ENCODE measurements at regions not wholly inside any gene's neighbourhood (a gene's known extent, or its start where the extent isn't known, plus 50 kb on each side); places are given as distances from the start of the nearest gene placed in this dataset.
"Not testable (repeated sequence)": the region's sequence is repeated elsewhere in the genome, so short reads cannot be mapped to it uniquely, and the experiment has no call there.

DNA sequence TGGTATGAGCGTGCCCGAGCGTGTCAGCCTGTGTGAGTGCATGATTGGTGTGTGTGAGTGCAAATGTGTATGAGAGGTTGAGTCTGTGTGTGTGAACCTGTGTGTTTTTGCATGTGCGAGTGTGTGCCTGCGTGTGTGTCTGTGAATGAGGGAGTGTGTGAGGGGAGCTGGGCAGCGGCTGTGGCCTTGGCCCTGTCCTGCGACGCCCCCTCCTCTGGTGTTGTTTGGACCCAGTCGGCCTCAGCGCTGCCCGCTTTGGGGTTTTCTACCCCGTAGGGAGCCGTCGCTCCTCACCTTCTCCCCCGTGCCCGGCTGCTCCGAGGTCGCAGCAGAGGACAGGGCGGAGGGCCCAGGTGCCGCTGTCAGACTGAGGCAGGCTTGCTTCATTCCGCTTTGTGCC, 69.0 kb downstream of the TMEM121 start:
- not testable (repeated sequence) for H3K27ac Mint-ChIP-seq, H3K9me3 Mint-ChIP-seq, H3K4me1 Mint-ChIP-seq, H3K36me3 Mint-ChIP-seq, H3K27me3 Mint-ChIP-seq
- H3K4me3 Mint-ChIP-seq: peak overlapping the region; percentile 48
- ATAC-seq: peak; percentile 1

DNA sequence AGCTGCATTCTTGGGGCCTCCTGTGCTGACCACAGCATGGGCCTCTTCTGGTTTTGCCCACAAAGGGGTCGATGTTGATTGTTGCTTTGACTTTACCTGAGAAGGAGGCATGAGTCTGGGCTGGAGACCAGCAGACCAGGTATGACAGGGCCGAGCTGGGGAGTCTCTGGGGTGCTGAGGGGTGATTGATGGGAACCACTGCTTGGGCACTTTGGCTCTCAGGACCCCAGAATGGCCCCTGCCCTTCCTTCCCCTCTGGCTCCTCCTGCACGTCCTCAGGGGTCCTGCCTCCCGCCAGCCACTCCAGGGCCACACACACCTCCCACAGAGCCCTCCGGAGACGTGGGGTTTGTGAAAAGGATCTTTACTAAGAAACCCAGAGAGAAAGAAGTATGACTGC, 70.0 kb downstream of the TMEM121 start:
- H3K27me3 Mint-ChIP-seq, H3K9me3 Mint-ChIP-seq, H3K4me3 Mint-ChIP-seq, H3K36me3 Mint-ChIP-seq, H3K4me1 Mint-ChIP-seq, ATAC-seq: not testable (repeated sequence)
- H3K27ac Mint-ChIP-seq: peak overlapping the region; percentile 54

DNA sequence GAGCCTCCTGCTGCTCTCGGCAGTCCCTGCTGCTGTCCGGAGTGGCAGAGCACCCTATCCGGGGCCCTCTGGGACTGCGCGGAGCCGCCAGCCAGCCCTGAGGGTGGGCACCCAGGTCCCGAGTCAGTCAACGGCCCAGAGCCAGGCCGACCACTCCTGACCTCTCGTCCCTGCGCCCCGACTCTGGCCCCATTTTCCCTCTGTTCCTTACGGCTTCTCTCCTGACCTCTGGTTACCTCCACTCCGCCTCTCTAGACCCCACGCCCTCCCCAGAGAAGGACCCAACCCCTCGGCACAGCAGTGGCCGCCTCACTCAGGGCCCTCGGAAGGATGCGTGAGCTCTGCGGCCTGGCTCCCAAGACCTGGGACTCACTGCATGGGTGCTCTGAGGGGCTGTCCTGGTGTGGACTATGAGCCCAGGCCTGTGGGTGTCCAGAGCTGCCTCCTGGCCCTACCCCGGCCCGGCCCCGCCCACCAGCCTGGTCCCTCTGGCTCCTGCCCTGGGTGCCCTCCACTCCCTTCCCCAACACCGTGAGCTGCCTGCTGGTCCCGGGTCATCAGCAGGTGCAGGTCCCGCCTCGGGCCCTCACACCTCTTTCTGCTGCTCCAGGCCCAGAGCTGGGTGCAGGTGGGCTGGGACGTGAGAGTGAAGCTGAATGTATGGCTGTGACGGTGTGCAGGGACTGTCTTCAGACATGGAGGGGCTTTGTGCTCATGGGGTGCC, 71.8 kb downstream of the TMEM121 start:
- H3K4me3 Mint-ChIP-seq, H3K27ac Mint-ChIP-seq, ATAC-seq, H3K27me3 Mint-ChIP-seq, H3K9me3 Mint-ChIP-seq: not testable (repeated sequence)
- H3K36me3 Mint-ChIP-seq: peaks cover 13% of the 10 kb centered on the region
- H3K4me1 Mint-ChIP-seq: peaks cover 15% of the 10 kb centered on the region

DNA sequence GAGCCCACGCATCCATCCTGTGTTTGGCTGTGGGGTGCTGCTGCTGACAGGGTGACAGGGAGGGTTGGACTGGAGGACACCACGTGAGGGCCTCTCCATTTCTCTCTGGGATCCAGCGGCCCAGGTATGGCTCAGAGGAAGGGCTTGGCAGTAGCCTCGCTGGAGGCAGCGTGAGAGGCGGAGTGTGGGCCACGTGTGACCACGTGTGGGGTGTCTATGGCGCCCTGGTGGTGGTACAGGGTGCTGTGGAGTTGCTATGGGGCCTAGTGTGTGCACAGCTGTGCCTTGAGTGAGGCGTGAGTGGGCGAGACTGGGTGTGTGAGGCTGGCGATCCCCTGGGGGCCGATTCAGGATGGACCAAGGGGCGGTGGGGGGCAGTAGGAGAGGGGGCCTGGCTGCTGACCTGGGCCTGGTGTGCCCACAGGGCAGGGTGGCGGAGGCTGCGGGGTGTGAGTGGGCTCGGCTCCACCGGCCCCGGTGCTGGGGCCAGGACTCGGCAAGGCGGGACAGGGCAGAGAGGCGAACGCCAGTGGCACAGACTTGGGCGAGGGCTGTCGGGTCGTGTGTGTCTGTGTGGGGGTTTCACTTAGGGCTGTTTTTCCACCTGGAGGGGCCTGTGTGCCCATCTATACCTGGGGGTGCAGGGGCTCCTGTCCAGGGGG, 72.7 kb downstream of the TMEM121 start:
- peaks cover 19% of the 10 kb centered on the region for H3K4me1 Mint-ChIP-seq
- not testable (repeated sequence) for H3K27me3 Mint-ChIP-seq, H3K27ac Mint-ChIP-seq, H3K9me3 Mint-ChIP-seq, H3K4me3 Mint-ChIP-seq
- ATAC-seq: peak; percentile 2
- H3K36me3 Mint-ChIP-seq: peaks cover 18% of the 10 kb centered on the region

- Mint-ChIP-seq H3K4me1 (peaks cover 24% of the 10 kb centered on the region), H3K36me3 (peaks cover 23% of the 10 kb centered on the region)
- ATAC-seq: not testable (repeated sequence)
Measured at GRCh38 chr14:105600195-105600938, 74.0 kb downstream of the TMEM121 start.

GRCh38 chr14:105600939-105601359, 74.6 kb downstream of the TMEM121 start:
- peaks cover 23% of the 10 kb centered on the region for H3K36me3 Mint-ChIP-seq
- H3K4me1 Mint-ChIP-seq: peaks cover 30% of the 10 kb centered on the region
- no peak overlapping the region for H3K27ac Mint-ChIP-seq
- H3K27me3 Mint-ChIP-seq: no peaks in the 10 kb centered on the region
- no peaks in the 10 kb centered on the region for H3K9me3 Mint-ChIP-seq
- H3K4me3 Mint-ChIP-seq: no peak overlapping the region
- no peak for ATAC-seq

More at GRCh38 chr14:105600195-105600938, 74.0 kb downstream of the TMEM121 start:
- H3K27ac Mint-ChIP-seq, H3K9me3 Mint-ChIP-seq, H3K4me3 Mint-ChIP-seq, H3K27me3 Mint-ChIP-seq: not testable (repeated sequence)

GRCh38 chr14:105601360-105602242, 75.2 kb downstream of the TMEM121 start:
- Mint-ChIP-seq H3K4me1 (peaks cover 37% of the 10 kb centered on the region), H3K27ac (peak overlapping the region; percentile 90)

GRCh38 chr14:105602243-105602750, 75.9 kb downstream of the TMEM121 start:
- Mint-ChIP-seq H3K27me3 (no peaks in the 10 kb centered on the region), H3K4me1 (peaks cover 37% of the 10 kb centered on the region), H3K27ac (peak overlapping the region; percentile 90), H3K36me3 (peaks cover 23% of the 10 kb centered on the region), H3K9me3 (no peaks in the 10 kb centered on the region), H3K4me3 (peak overlapping the region; percentile 84)
- no peak for ATAC-seq

More at GRCh38 chr14:105601360-105602242, 75.2 kb downstream of the TMEM121 start:
- peaks cover 23% of the 10 kb centered on the region for H3K36me3 Mint-ChIP-seq
- H3K27me3 Mint-ChIP-seq: no peaks in the 10 kb centered on the region
- no peaks in the 10 kb centered on the region for H3K9me3 Mint-ChIP-seq
- ATAC-seq: no peak
- peak overlapping the region; percentile 84 for H3K4me3 Mint-ChIP-seq

GRCh38 chr14:105602799-105603793, 76.7 kb downstream of the TMEM121 start:
- ATAC-seq: no peak
- Mint-ChIP-seq H3K9me3 (no peaks in the 10 kb centered on the region), H3K27ac (peak overlapping the region; percentile 90), H3K4me3 (peak overlapping the region; percentile 84), H3K27me3 (no peaks in the 10 kb centered on the region), H3K36me3 (peaks cover 23% of the 10 kb centered on the region), H3K4me1 (peaks cover 37% of the 10 kb centered on the region)

DNA sequence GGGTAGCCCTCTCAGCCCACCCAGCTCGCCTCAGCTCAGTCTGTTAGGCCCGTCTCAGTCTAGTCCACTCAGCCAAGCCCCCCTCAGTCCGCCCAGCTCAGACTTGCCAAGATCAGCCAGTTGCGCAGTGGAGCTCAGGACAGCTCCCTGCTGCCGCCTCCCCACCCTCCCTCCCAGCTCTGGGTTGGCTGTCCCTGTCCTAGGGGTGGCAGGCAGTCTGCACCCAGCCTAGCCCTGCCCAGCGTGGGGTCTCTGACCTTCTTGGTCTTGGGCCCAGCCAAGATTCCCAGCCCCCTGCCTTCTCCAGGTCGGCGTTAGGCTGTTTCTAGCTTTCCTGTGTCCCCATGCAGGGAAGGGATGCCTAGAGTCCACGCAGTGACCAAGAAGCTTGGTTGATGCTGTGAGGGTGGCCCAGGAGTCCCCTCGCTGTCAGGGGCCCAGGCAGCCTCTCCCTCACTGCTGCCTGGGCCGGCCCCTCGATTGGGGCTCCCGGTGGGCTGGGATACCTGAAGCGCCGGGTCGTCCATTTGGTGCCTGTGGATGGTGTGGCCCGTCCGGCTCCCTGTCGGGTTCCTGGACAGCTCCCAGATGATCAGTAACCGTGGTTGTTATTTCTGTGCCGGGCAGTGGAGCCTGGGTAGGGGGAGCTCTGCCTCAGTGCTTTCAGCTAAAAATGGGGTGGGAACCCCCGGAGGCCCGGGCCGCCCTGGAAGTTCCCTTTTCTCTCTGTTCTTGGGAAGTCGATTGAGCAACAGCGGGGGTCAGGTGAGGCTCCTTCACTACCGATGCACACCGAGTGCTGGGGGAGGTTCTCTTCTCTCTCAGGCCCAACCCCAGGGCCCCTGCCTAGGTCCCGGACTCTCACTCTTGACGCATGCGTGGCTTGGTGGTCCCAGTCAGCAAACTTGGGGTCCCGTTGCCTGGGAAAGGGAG, 78.4 kb downstream of the TMEM121 start:
- H3K4me1 Mint-ChIP-seq: peaks cover 37% of the 10 kb centered on the region
- peak overlapping the region; percentile 92 for H3K27ac Mint-ChIP-seq
- peaks cover 23% of the 10 kb centered on the region for H3K36me3 Mint-ChIP-seq
- peak; percentile 69 for ATAC-seq
- not testable (repeated sequence) for H3K9me3 Mint-ChIP-seq, H3K27me3 Mint-ChIP-seq
- peak overlapping the region; percentile 76 for H3K4me3 Mint-ChIP-seq

- Mint-ChIP-seq H3K4me1 (peaks cover 37% of the 10 kb centered on the region), H3K9me3 (no peaks in the 10 kb centered on the region), H3K4me3 (peak overlapping the region; percentile 76), H3K36me3 (peaks cover 23% of the 10 kb centered on the region), H3K27ac (peak overlapping the region; percentile 92), H3K27me3 (no peaks in the 10 kb centered on the region)
- ATAC-seq: peak; percentile 18
Measured at GRCh38 chr14:105605464-105606304, 79.3 kb downstream of the TMEM121 start.

GRCh38 chr14:105606305-105606975, 80.1 kb downstream of the TMEM121 start:
- H3K9me3 Mint-ChIP-seq, H3K27me3 Mint-ChIP-seq: not testable (repeated sequence)
- peak; percentile 47 for ATAC-seq
- Mint-ChIP-seq H3K36me3 (peaks cover 23% of the 10 kb centered on the region), H3K4me1 (peaks cover 37% of the 10 kb centered on the region), H3K27ac (peak overlapping the region; percentile 92), H3K4me3 (peak overlapping the region; percentile 76)

Measured in stimulated activated memory B cell treated with anti-CD40 and anti-IgM and Interleukin-4, amounts not matched to agents 10 μg/mL and 1 μg/mL and 100 μg/mL, for 72 hours (primary cell).